ENCODE measurements at regions not wholly inside any gene's neighbourhood (a gene's known extent, or its start where the extent isn't known, plus 50 kb on each side); places are given as distances from the start of the nearest gene placed in this dataset.

GRCh38 chr7:53835301-53835700, 706.9 kb upstream of the VSTM2A start:
- no peak overlapping the region for H3K9ac ChIP-seq (ENCODE audit: insufficient read depth, low read length, poor library complexity, severe bottlenecking)
- H3K9me3 Mint-ChIP-seq: peaks cover 3 to 21% (median 6%) of the 10 kb centered on the region in 7 donors
- H3K36me3 ChIP-seq (replicated peaks in 1 of 2; ENCODE audit: control insufficient read depth in 1 of 2, insufficient read depth in 2 of 2, low read length in 2 of 2): no peaks in the 10 kb centered on the region
- H3K27ac ChIP-seq (ENCODE audit: low read depth in 1 of 2, low read length in 2 of 2): no peak overlapping the region
- H2AFZ ChIP-seq (ENCODE audit: insufficient read depth, low read depth, low read length, poor library complexity, severe bottlenecking): no peak overlapping the region
- no peaks in the 10 kb centered on the region for H3K4me1 Mint-ChIP-seq
- WGBS (ENCODE audit: insufficient coverage): 100% methylated on average over 2 of the region's 3 CpGs
- no peak overlapping the region for H3K4me3 Mint-ChIP-seq
- H3K27ac Mint-ChIP-seq: no peak overlapping the region
- no peak overlapping the region for H3K4me2 ChIP-seq (replicated peaks; ENCODE audit: extremely low read depth, low read length, poor library complexity, severe bottlenecking)
- peaks cover 16% of the 10 kb centered on the region in 2 donors for H3K9me3 ChIP-seq (replicated peaks in 1 of 2; ENCODE audit: control insufficient read depth in 1 of 2, insufficient read depth in 1 of 2, low read length in 2 of 2)
- H3K36me3 Mint-ChIP-seq: no peaks in the 10 kb centered on the region
- no peaks in the 10 kb centered on the region for H3K79me2 ChIP-seq (ENCODE audit: insufficient read depth, low read length)
- DNase-seq: no peak
- no peak overlapping the region for H3K4me3 ChIP-seq (replicated peaks in 1 of 3; ENCODE audit: low read depth in 2 of 3, low read length in 3 of 3)
- H3K27me3 Mint-ChIP-seq (ENCODE audit: low read depth in 3 of 3): no peaks in the 10 kb centered on the region
- intact Hi-C loops (cut with micrococcal nuclease): no loop called here
- no peak for TF ChIP-seq CTCF (IDR thresholded peaks at IDR 0.05)
- no peaks in the 10 kb centered on the region for H3K4me1 ChIP-seq (ENCODE audit: control insufficient read depth in 1 of 2, insufficient read depth in 2 of 2, low read length in 2 of 2)
- H3K27me3 ChIP-seq (ENCODE audit: control insufficient read depth in 2 of 2, insufficient read depth in 2 of 2, low read length in 2 of 2): no peaks in the 10 kb centered on the region
- H4K20me1 ChIP-seq (ENCODE audit: insufficient read depth, low read length): no peaks in the 10 kb centered on the region

- Histone ChIP-seq H3K36me3 (replicated peaks in 1 of 2; ENCODE audit: control insufficient read depth in 1 of 2, insufficient read depth in 2 of 2, low read length in 2 of 2) (no peaks in the 10 kb centered on the region), H4K20me1 (ENCODE audit: insufficient read depth, low read length) (no peaks in the 10 kb centered on the region), H3K9me3 (replicated peaks in 1 of 2; ENCODE audit: control insufficient read depth in 1 of 2, insufficient read depth in 1 of 2, low read length in 2 of 2) (peaks cover 16% of the 10 kb centered on the region in 2 donors), H3K4me1 (ENCODE audit: control insufficient read depth in 1 of 2, insufficient read depth in 2 of 2, low read length in 2 of 2) (no peaks in the 10 kb centered on the region), H3K4me2 (replicated peaks; ENCODE audit: extremely low read depth, low read length, poor library complexity, severe bottlenecking) (no peak overlapping the region), H3K9ac (ENCODE audit: insufficient read depth, low read length, poor library complexity, severe bottlenecking) (no peak overlapping the region), H3K79me2 (ENCODE audit: insufficient read depth, low read length) (no peaks in the 10 kb centered on the region), H3K4me3 (replicated peaks in 1 of 3; ENCODE audit: low read depth in 2 of 3, low read length in 3 of 3) (no peak overlapping the region), H3K27ac (ENCODE audit: low read depth in 1 of 2, low read length in 2 of 2) (no peak overlapping the region), H3K27me3 (ENCODE audit: control insufficient read depth in 2 of 2, insufficient read depth in 2 of 2, low read length in 2 of 2) (no peaks in the 10 kb centered on the region), H2AFZ (ENCODE audit: insufficient read depth, low read depth, low read length, poor library complexity, severe bottlenecking) (no peak overlapping the region)
- no peak for TF ChIP-seq CTCF (IDR thresholded peaks at IDR 0.05)
- intact Hi-C loops (cut with micrococcal nuclease): no loop called here
- Mint-ChIP-seq H3K9me3 (peaks cover 0 to 15% (median 4%) of the 10 kb centered on the region in 7 donors), H3K36me3 (no peaks in the 10 kb centered on the region), H3K4me1 (no peaks in the 10 kb centered on the region), H3K4me3 (no peak overlapping the region), H3K27me3 (ENCODE audit: low read depth in 3 of 3) (no peaks in the 10 kb centered on the region), H3K27ac (no peak overlapping the region)
- WGBS (ENCODE audit: insufficient coverage): no CpG with 5 or more reads among the region's 2 CpGs
- DNase-seq: no peak
Measured at GRCh38 chr7:53877688-53878087, 664.5 kb upstream of the VSTM2A start.

All from CD14-positive monocyte (primary cell).